RCC 7860 (cell line): ENCODE measurements at regions not wholly inside any gene's neighbourhood (a gene's known extent, or its start where the extent isn't known, plus 50 kb on each side); places are given as distances from the start of the nearest gene placed in this dataset.
"Not testable (repeated sequence)": the region's sequence is repeated elsewhere in the genome, so short reads cannot be mapped to it uniquely, and the experiment has no call there.

Source experiments
- DNase-seq: peaks from one replicate; pipeline ENCODE4 v3.0.0-alpha.2; 2015; ENCODE audit warnings: low spot score
- FAIRE-seq: peaks from 2 replicates; lab custom pipeline; 2012; peaks lifted over from hg19 to GRCh38; lab: Jason Lieb, UNC

DNA sequence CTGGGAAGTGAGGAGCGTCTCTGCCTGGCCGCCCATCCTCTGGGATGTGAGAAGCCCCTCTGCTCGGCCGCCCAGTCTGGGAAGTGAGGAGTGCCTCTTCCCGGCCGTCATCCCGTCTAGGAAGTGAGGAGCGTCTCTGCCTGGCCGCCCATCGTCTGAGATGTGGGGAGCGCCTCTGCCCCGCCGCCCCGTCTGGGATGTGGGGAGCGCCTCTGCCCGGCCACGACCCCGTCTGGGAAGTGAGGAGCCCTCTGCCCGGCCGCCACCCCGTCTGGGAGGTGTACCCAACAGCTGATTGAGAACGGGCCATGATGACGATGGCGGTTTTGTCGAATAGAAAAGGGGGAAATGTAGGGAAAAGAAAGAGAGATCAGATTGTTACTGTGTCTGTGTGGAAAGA, 173.9 kb upstream of the PRSS1 start:
- not testable (repeated sequence) for DNase-seq, FAIRE-seq

DNA sequence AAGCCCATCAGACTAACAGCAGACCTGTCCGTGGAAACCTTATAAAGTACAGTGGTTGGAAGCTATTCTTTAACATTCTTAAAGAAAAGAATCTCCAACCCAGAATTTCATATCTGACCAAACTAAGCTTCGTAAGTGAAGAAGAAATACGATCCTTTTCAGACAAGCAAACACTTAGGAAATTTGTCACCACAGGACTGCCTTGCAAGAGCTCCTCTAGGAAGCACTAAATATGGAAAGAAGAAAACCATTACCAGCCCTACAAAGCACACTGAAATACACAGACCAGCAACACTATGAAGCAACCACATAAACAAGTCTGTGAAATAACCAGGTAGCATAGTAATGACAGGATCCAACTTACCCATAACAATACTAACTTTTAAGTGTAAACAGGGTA, 177.7 kb upstream of the PRSS1 start:
- FAIRE-seq (no peak), DNase-seq (no peak)

DNA sequence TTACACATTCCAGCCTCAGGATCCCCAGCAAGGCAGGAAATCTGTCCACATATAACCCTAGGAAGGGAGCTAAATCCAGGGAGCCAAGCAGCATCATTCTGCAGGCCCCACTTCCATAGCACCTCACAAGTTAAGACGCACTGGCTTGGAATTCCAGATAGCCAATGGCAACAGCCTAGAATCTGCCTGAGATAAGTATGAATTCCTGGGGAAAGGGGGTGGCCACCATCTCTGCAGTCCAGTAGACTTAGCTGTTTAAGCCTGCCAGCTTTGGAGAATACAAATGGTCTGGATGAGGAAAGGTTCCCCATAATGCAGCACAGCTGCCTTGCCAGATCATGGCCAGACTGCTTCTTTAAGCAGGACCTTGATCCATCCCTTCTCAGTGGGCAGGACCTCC, 179.4 kb upstream of the PRSS1 start:
- FAIRE-seq (no peak), DNase-seq (no peak)

DNA sequence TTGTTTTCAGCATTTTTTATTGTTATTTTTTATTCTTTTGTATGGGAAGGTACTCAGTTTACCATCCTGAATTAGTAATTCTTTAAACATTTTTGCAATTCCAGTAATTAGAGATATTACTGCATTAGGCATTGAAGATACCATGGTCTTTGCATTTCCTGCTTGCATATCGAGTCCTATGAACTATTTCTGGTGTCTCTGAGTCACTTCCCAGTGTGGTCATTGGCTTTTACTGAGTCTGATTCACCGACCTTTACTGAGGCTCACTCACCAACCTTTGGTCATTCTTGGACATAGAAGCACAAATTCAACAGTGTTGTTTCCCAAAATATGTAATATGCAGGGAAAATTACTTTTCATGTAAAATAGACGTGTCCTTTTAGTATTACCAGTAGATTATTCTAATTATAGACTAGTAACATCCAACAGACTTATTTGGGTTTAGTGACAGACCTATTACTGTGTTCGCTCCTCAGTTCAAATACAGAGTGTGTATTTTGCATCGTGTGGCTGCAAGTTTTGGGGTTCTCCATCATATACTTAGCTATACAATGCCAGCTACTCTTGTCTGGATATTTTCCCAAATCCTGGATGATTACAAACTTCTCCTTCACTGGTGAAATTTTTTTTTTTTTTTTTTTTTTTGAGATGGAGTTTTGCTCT, 180.7 kb upstream of the PRSS1 start:
- DNase-seq (peak; percentile 70), FAIRE-seq (no peak)

DNA sequence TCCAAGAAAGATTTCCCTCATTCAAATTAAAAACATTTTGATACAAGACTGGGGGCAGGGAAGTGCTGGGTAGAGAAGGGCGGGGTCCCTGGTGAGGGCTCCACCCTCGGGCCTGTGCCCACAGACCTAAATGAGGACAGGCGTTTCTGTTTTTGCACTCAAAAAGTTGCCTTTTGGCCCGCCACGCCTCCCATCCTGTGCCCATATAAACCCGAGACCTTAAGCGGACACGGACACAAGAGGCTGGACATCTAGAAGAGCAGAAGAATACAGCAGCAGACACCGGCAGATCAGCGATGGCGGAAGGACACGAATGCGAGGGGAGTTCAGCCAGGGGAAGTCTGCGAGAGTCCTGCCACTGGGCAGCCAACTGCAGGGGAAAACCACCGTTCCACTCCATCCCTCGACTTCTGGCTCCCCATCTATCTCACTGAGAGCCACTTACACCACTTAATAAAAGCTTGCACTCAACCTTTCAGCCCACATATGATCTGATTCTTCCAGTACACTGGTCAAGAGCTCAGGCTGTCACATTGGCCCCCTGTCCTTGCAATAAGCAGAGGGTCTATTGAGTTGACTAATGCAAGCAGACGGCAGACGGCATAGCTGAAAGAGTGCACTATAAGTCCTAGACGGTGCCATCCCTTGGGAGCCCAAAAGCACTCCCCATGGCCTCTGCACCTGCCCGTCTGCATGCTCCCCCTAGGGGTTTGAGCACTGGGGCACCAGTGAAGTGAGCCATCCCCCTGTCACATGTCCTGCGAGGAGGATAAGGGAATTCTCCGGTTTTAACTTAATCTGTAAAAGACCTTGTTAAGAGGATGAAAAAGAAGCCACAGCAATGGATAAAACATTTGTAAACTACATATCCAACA, 181.8 kb upstream of the PRSS1 start:
- FAIRE-seq: no peak
- no peak for DNase-seq

DNA sequence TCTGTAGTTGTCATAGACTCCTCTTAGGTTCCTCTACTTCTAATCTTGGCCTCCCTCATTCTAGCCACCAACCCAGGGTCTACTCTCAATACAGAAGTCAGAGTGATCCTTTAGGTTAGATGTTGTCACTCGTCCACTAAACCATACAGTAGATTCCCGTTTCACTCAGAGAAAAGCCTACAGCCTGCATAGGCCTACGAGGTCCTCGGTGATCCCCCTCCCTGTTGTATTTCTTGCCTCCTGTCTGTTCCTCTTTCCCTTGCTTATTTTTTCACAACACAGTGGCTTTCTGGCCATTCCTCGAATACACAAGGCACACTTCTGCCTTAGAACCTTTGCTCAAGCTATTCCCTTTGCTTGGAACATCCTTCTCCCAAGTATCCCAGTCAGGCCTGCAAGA, 183.0 kb upstream of the PRSS1 start:
- DNase-seq (no peak), FAIRE-seq (no peak)

DNA sequence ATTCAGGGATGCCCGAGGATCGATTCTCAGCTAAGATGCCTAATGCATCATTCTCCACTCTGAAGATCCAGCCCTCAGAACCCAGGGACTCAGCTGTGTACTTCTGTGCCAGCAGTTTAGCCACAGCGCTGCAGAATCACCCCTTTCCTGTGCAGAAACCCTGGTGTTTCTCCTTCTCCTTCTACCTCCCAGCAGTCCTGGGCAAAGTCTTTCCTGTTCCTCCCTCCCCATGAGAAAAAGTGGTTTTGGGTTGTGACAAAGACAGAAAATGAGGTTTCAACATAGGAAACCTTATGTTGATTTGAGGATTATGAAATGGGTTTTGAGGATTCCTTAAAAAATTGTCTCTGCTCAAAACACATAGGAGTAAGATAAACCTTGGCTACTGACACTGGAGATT, 185.1 kb upstream of the PRSS1 start:
- not testable (repeated sequence) for FAIRE-seq, DNase-seq

DNA sequence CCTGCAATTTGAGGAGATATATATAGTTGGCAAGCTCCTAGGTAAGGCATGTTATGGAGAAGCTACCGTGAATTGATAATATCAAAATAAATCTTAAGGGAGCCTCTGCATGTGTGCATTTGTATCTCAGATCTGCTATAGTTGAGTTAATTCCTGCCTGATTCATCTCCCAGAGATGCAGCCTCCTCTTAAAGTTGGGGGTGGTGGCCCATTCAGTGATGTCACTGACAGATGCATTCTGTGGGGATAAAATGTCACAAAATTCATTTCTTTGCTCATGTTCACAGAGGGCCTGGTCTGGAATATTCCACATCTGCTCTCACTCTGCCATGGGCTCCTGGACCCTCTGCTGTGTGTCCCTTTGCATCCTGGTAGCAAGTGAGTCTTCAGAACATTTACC, 185.8 kb upstream of the PRSS1 start:
- DNase-seq (no peak), FAIRE-seq (no peak)

DNA sequence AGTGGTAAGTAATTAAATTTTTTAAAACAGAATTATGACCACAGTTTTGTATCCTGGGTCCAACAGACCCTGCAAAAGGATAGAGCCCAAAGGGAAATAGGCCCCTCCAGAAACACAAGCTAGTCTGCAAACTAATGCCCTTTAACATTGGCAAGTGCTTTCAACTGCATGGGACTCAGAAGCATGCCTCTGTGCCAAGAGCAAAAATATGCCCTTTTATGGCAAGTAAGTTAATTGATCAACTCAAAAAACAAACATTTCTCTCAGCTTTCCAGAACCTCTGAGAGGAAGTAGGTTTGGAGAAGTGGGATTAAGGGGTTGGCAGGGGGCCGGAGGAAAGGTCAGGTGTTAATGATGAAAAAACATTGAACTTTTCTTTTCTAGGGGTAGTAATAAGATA, 186.6 kb upstream of the PRSS1 start:
- FAIRE-seq (no peak), DNase-seq (no peak)

DNA sequence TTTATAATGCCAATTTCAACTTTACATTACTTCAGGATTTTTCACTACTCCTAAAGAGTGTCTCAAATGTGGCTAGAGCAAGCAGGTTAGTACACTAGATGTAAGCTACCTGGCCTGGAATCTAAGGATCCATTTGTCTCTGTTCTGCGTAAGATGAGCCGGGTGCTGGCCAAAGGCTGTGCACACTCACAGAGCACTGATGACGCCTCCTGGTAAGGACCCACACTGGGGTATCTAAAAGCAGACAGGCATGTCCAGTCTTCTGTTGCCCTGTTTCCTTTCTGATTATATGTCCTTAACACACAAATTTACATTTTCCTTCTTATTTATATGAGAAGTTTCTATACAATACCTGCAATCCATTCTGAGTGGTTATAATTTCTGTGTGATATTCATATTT, 187.9 kb upstream of the PRSS1 start:
- FAIRE-seq, DNase-seq: not testable (repeated sequence)

DNA sequence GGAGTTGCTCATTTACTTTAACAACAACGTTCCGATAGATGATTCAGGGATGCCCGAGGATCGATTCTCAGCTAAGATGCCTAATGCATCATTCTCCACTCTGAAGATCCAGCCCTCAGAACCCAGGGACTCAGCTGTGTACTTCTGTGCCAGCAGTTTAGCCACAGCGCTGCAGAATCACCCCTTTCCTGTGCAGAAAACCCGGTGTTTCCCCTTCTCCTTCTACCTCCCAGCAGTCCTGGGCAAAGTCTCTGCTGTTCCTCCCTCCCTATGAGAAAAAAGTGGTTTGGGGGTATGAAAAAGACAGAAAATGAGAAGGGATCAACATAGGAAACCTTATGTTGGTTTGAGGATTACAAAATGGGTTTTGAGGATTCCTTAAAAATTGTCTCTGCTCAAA, 188.5 kb upstream of the PRSS1 start:
- FAIRE-seq, DNase-seq: not testable (repeated sequence)

DNA sequence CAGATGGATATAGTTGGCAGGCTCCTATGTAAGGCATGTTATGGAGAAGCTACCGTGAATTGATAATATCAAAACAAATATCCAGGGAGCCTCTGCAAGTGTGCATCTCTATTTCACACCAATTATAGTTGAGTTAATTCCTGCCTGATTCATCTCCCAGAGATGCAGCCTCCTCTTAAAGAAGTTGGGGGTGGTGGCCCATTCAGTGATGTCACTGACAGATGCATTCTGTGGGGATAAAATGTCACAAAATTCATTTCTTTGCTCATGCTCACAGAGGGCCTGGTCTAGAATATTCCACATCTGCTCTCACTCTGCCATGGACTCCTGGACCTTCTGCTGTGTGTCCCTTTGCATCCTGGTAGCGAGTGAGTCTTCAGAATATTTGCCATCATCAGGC, 189.1 kb upstream of the PRSS1 start:
- DNase-seq (no peak), FAIRE-seq (no peak)

DNA sequence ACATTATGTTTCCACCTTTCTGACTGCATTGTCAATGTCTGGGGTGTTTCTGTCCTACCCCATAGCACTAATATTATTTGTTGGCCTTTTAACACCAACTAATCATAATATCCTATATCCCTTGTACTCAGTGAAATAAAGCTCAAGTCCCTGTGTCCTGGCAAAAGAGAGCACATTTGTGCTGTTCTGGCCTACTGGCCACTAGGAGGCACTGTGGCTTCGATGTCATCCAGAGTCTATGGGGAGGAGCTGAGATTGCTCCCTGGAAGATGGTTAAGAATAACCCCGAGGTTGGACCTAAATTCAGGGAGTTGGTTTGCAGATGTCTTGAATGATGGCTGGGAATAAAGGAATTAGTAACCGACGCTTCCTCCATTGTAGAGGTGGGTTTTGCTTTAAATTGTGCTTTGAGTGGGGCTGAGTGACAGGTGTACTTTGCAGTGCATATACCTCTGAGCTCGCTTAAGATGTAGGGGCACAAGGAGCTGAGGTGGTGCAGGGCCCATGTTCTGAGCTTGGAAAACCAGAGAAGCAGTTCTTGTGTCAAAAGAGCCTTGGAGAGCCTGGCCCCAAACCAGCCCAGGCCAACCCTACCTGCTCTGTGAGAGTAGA, 191.2 kb upstream of the PRSS1 start:
- FAIRE-seq (no peak), DNase-seq (no peak)

DNA sequence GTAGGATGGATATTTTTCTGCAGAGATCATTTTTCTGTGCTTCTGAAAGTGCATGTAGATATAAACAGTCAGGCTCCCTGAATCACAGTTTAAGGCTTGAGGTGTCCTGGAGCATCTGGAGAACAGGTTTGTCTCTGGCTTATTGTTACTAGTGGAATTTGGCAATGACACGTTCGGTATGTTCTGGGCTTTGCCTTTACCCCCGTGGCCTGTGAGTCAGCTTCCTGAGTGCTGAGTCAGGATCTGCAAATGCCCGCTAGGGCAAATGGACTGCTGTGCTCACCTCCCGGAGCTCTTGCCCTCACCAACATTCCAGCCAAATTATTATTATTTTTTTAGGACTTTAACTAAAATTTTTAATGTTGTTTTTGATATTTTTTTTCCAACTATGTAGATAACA, 192.5 kb upstream of the PRSS1 start:
- FAIRE-seq (no peak), DNase-seq (peak; percentile 94)

DNA sequence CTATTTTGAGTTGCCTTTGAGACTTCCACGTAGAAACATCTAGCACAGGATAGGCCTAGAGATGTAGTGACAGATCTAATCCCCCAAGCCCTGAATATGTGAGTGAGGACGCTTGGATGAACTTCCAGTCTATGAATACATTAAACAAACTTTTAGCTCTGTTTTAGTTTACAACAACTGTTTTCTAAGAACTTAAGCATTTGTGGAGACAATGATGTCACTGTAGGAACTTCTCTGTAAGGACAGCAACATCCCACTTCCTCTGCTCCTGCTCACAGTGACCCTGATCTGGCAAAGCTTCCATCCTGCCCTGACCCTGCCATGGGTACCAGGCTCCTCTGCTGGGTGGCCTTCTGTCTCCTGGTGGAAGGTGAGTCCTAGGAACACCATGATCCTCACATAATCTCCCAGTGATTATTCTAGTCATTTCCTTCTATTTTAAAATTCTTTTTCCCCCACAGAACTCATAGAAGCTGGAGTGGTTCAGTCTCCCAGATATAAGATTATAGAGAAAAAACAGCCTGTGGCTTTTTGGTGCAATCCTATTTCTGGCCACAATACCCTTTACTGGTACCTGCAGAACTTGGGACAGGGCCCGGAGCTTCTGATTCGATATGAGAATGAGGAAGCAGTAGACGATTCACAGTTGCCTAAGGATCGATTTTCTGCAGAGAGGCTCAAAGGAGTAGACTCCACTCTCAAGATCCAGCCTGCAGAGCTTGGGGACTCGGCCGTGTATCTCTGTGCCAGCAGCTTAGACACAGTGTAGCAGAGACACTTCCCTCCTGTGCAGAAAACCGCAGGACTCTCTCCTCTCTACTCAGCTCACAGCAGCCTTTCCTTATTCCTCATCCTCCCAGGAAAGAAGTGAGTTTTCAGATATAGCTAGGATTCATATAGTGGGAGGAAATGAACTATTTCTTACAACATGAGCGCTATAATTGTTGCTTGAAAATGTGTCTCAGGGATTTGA, 194.4 kb upstream of the PRSS1 start:
- FAIRE-seq (no peak), DNase-seq (no peak)

DNA sequence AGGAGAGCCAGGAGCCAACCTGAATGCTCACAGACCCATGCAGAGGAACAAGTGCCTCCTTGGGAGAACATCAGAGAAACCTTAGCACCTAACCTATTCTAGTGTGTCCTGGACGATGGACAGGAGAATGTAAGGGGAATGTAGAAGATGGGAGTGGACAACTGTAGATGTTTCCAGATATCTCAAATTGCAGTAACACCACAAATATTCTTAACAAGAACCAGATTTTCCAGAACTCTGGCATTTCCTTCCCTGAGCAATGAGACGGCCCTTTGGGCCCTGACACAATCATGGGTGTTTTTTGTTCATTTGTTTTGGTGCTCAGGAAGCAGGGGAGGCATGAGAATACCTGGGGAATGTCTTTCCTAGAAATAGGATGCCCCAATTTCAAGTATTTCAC, 196.1 kb upstream of the PRSS1 start:
- FAIRE-seq: no peak
- no peak for DNase-seq

DNA sequence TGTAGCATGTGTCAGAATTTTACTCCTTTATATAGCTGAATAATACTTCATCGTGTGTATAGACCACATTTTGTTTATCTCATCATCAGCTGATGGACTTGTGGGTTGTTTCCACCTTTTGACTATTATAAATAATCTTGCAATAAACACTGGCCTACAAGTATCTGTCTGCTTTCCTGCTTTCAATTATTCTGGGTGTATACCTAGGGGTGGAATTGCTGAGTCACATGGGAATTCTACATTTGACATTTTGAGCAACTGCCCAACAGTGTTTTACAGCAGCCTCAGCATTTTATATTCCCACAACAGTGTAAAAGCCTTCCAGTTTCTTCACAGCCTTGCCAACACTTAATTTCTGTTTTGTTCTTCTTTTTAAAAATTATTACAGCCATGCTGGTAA, 200.3 kb upstream of the PRSS1 start:
- no peak for FAIRE-seq
- no peak for DNase-seq

DNA sequence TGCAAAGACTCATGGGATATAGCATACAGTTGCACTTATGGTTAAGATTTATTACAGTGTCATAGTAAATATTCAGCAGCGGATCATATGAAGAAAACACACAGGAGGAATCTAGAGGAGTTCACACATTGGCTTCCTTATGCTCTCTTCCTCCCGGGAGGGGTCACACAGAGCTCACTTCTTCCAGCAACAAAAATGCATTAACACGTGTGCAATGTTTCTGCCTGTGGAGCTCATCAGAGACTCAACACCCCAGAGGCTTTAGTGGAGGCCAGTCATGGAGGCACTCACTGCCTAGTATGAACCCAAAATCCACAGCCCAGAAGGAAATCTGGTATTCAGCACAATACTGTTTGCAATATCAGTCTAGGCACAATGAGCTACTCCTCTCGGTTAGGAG, 202.8 kb upstream of the PRSS1 start:
- no peak for FAIRE-seq
- no peak for DNase-seq

DNA sequence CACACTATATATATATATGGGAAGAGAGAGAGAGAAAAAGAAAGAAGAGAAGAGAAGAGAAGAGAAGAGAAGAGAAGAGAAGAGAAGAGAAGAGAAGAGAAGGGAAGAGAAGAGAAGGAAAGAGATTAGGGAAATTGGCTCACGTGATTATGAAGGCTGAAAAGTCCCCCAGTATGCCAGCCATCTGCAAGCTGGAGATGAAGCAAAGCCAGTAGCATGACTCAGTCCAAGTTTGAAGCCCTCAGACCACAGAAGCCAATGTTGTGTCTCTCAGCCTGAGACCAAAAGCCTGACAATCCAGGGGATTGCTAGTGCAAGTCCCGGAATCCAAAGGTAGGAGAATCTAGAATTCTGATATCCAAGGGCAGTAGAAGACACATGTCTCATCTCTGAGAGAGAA, 206.3 kb upstream of the PRSS1 start:
- FAIRE-seq (no peak), DNase-seq (peak; percentile 24)

DNA sequence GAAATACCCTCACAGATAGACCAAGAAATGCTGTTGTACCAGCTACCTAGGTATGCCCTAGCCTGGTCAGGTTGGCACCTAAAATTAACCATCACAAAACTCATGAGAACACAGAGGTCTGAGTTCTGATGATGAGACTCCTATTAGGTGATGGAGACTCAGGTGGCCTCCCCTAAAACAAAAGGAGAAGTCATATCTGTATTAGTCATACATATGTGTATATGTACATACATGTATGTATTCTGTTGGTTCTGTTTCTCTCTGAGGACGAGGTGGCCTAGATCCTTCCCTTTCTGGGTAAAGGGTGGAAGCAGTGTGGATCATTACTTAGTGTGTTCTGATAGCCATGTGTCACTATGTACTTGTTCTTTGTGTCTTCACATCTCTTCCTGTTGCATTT, 207.2 kb upstream of the PRSS1 start:
- no peak for FAIRE-seq

DNA sequence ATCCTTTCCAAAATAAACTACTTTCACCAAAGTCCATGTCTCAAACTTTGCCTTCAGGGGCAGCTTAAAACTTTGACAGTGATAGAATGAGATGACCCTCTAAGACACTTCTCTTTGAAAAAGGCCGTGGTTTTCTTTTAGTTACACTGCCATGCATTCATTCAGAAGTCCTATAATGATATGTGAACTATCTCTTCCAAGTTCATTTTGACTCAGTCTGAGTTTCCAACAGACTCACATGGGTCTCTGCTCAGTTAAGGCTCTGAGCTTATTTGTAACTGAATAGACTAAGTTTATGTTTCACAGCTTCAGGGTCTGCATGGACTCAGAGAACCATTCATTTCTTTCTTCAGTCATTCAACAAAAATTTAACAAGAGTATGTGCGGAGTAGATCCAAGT, 208.9 kb upstream of the PRSS1 start:
- FAIRE-seq: no peak

More for the DNA sequence above, 207.2 kb upstream of the PRSS1 start:
- DNase-seq: no peak

More for the DNA sequence above, 208.9 kb upstream of the PRSS1 start:
- no peak for DNase-seq
